Activated CD4-positive, alpha-beta T cell treated with anti-CD3 and anti-CD28 coated beads, Interleukin-2, amount 50 U/mL, for 1 hour (primary cell): ENCODE measurements at regions not wholly inside any gene's neighbourhood (a gene's known extent, or its start where the extent isn't known, plus 50 kb on each side); places are given as distances from the start of the nearest gene placed in this dataset.

Source experiments
- DNase-seq: peaks from one replicate; pipeline ENCODE4 v3.0.0-alpha.2; 2020

GRCh38 chr6:105598264-105598663 lies 195.4 kb upstream of the PREP start:
- no peak for DNase-seq

- DNase-seq: no peak
Measured at GRCh38 chr6:105596284-105596755, 193.4 kb upstream of the PREP start.

- DNase-seq: no peak
Measured at GRCh38 chr6:105595829-105596228, 192.9 kb upstream of the PREP start.

GRCh38 chr6:105594821-105595220 lies 191.9 kb upstream of the PREP start:
- DNase-seq: no peak

GRCh38 chr6:105593805-105594671 lies 191.2 kb upstream of the PREP start:
- no peak for DNase-seq

GRCh38 chr6:105593056-105593690 lies 190.3 kb upstream of the PREP start:
- DNase-seq: no peak

GRCh38 chr6:105592329-105592728 lies 189.4 kb upstream of the PREP start:
- no peak for DNase-seq

- DNase-seq: no peak
Measured at GRCh38 chr6:105591053-105591452, 188.2 kb upstream of the PREP start.

GRCh38 chr6:105588123-105588710 lies 185.3 kb upstream of the PREP start:
- DNase-seq: no peak

GRCh38 chr6:105587349-105588122 lies 184.7 kb upstream of the PREP start:
- peak; percentile 0 for DNase-seq

- no peak for DNase-seq
Measured at GRCh38 chr6:105578179-105578707, 175.4 kb upstream of the PREP start.

GRCh38 chr6:105573556-105573955 lies 170.7 kb upstream of the PREP start:
- no peak for DNase-seq

GRCh38 chr6:105573138-105573537 lies 170.3 kb upstream of the PREP start:
- DNase-seq: no peak

- no peak for DNase-seq
Measured at GRCh38 chr6:105570416-105570815, 167.5 kb upstream of the PREP start.

GRCh38 chr6:105569706-105570105 lies 166.8 kb upstream of the PREP start:
- no peak for DNase-seq

- no peak for DNase-seq
Measured at GRCh38 chr6:105568751-105569150, 165.9 kb upstream of the PREP start.

- DNase-seq: no peak
Measured at GRCh38 chr6:105568142-105568541, 165.3 kb upstream of the PREP start.

GRCh38 chr6:105567140-105567539 lies 164.3 kb upstream of the PREP start:
- no peak for DNase-seq

- no peak for DNase-seq
Measured at GRCh38 chr6:105566503-105566902, 163.6 kb upstream of the PREP start.

- no peak for DNase-seq
Measured at GRCh38 chr6:105564121-105564902, 161.4 kb upstream of the PREP start.

- no peak for DNase-seq
Measured at GRCh38 chr6:105562027-105562426, 159.1 kb upstream of the PREP start.

GRCh38 chr6:105561486-105561885 lies 158.6 kb upstream of the PREP start:
- DNase-seq: no peak
